NCI-H2171 treated with DMSO at 0.1 percent for 48 hours (cell line): ENCODE measurements at regions not wholly inside any gene's neighbourhood (a gene's known extent, or its start where the extent isn't known, plus 50 kb on each side); places are given as distances from the start of the nearest gene placed in this dataset.

Source experiments
- DNase-seq: peaks from one replicate; lab custom pipeline; 2025; lab: John Stamatoyannopoulos, UW

DNA sequence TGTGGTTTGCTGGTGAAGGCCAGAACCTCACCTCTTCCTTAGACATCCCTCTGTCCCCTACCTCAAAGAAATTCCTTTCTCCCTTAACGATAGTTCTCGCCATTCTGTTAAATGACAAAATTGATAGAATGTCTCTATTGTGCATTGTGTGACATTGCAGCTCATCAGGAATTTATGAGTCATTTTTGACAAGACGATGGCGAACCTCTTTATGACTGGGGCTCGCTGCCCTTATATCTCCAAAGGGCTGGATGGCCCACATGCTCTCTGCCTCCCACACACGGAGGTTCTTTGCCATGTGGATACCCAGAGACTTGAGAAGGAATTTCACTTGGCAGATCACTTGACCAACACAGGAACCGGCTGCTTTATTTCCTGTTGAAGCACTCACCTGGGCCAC, 66.8 kb upstream of the RPS6KA2 start:
- DNase-seq = no peak

GRCh38 chr6:166692723-166693302, 65.8 kb upstream of the RPS6KA2 start:
- no peak for DNase-seq

DNA sequence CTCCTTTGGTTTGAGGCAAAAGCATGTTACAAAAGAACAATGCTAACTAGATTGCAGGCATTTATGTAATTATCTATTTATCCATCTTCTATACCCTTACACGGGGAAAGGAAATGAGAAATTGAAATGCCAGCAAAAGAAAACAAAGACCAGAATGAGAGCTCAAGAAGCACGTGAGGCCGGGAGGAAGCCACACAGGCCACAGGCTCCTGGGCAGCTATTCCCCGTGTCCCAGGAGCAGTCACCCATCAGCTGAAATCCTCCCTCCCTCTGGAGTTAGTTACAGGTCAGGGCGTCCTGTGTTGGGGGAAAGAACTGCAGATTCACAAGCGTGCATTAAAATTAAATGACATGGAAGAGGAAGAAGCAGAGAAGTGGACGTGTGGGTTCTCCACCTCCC, 64.7 kb upstream of the RPS6KA2 start:
- DNase-seq = no peak

DNA sequence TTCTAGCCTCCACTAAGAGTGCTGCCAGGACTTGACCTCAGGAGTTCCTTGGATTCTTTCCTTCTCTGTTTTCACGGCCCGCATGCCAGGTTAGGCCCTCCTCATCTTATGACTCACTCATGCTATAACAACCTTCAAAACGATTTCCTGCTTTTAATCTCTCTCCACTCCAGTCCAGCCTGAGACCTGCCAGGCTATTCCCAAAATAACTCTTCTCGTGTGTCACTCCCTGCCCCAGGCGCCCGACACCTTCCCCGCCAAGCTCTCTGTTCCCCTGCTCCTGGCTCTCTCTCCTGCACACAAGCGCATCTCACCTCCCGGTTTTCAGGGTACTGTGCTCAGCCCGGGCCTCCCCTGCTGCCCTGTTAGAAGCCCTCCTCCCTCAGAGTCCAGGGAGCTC, 64.1 kb upstream of the RPS6KA2 start:
- no peak for DNase-seq

DNA sequence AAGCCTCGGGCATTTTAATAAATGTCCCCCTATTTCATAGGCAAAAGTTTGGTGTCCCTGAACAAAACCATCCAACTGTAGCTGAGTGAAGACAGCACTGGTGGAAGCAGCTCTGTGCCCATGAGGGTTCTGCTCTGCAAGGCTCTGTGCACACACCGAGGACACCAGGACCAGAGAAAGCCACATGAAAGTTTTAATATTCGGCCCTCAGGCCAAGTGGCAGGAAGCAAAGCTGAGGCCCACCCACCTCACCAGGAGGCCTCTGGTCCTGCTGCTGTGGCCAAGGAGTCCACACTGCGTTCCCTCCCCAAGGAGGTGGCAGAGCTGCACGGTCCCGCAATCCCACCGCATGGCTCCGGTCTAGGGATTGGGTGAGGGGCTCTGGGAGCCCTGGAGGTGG, 62.6 kb upstream of the RPS6KA2 start:
- DNase-seq = no peak

DNA sequence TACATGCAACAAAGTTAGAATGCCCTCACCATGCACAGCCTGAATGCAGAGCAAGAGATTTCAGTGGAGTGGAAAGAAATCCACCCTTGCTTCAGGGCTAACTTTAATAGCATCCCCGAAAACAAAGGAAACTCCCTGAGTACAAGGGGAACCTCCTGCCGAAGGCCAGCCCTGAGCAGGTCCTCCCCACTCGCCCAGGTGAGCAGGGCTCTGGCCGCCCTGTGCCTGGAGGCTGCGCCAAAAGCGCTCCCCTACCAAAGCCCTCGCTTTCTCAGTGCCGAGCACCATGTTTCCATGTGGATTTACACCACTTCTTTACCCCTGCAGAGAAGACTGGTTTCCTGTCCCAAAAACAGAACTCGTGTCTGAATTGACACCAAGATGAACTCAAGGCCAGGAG, 61.9 kb upstream of the RPS6KA2 start:
- DNase-seq = no peak

GRCh38 chr6:166687879-166688205, 60.8 kb upstream of the RPS6KA2 start:
- DNase-seq = no peak

DNA sequence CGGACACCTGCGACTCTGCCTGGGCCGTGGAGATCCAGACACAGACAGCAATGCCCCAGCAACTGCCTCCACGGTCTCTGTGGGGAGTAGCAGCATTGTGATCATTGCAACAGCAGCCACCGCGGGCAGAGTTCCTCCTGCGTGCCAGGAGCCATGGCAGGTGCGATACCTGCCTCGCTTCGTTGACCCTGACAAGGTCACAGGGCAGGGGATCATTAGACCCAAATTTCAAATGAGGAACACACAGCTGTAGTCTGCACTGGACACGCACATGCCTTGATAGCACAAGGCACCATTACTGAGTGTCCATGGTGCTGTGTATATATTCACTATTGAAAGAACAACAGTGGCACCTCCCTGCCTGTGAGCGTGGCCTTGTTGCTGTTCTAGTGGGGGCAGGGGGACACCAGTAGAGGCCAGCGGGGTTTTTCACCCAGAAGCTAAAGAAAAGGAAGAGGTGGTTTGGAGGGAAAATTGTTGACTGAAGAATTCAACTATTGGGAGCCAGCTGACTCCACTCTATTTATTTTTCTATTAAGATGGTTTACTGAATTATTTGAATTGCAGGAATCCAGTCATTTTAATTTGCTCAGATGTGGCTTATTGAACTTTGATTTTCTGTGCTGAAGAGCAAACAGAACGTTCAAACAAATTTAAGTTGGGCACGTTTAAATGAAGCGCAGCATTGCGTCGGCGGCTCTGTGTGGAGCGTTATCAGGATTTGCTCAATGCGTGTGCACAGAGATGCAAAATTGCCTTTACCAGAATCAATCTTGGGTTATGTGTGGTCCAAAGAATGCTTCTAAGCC, 60.2 kb upstream of the RPS6KA2 start:
- no peak for DNase-seq

- no peak for DNase-seq
Measured at GRCh38 chr6:166686317-166686716, 59.3 kb upstream of the RPS6KA2 start.

- no peak for DNase-seq
Measured at GRCh38 chr6:166684866-166685265, 57.8 kb upstream of the RPS6KA2 start.

DNA sequence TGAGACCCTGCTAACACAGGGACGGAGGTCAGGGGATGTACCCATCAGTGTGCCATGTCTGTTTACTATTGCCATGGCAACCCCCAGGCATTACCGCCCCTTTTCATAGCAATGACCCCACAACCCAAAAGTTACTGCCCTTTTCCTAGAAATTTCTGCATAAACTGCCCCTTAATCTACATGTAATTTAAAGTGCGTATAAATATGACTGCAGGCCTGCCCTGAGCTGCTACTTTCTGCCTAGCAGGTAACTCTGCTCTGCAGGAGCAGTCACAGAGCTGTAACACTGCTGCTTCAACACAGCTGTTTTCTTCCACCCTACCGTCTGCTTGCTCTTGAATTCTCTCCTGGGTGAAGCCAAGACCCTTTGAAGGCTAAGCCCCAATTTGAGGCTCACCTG, 57.1 kb upstream of the RPS6KA2 start:
- DNase-seq = no peak

DNA sequence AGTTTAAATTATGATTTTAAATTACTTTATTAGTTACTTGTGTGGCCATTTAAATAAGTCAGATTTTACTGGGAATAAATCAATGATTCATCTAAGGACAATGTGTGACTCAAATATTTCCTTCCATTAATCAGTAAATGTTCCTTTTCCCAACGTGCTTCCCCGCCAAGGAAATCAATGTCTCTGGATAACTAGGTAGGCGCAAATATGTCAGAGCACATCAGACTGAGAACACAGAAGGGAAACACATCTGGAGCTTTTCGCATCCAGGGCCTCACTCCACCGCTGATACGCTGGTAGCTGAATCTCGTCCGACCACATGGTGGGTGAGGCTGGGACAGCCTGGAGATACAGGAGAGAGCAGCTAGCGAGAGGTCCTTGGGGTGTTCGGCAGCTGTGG, 56.4 kb upstream of the RPS6KA2 start:
- DNase-seq = no peak

DNA sequence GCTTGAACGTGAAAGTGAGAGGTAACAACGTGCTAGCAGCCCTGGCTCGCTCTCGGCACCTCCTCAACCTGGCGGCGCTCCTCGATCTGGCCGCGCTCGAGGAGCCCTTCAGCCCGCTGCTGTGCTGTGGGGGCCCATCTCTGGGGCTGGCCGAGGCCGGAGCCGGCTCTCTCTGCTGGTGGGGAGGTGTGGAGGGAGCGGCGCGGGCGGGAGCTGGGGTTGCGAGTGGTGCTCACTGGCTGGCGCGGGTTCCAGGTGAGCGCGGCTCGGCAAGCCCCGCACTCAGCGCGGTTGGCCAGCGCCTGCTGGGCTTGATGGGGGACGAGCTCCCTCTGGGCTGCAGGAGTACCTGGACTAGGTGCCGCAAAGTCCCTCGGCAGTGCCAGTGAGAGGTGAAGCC, 52.5 kb upstream of the RPS6KA2 start:
- no peak for DNase-seq

- DNase-seq = no peak
Measured at GRCh38 chr6:166678426-166678825, 51.4 kb upstream of the RPS6KA2 start.

GRCh38 chr6:166677941-166678340, 50.9 kb upstream of the RPS6KA2 start:
- no peak for DNase-seq
